Epithelial cell of esophagus (primary cell): ENCODE measurements at regions not wholly inside any gene's neighbourhood (a gene's known extent, or its start where the extent isn't known, plus 50 kb on each side); places are given as distances from the start of the nearest gene placed in this dataset.

ENCODE experiments used
- DNase-seq: peaks from one replicate; pipeline ENCODE4 v3.0.0; 2010; ENCODE audit warnings: low read depth
- H3K4me3 ChIP-seq: 2 replicates; pipeline ENCODE4 v1.5.1; 2011; ENCODE audit warnings: mild to moderate bottlenecking, low read length, control low read depth
- CTCF ChIP-seq: IDR thresholded peaks from 2 replicates; pipeline ENCODE4 v1.5.1; 2011; ENCODE audit warnings: low read depth, mild to moderate bottlenecking, low read length, control low read depth, inconsistent platforms; ENCODE audit not compliant: insufficient read depth; ENCODE audit errors: missing control alignments

DNA sequence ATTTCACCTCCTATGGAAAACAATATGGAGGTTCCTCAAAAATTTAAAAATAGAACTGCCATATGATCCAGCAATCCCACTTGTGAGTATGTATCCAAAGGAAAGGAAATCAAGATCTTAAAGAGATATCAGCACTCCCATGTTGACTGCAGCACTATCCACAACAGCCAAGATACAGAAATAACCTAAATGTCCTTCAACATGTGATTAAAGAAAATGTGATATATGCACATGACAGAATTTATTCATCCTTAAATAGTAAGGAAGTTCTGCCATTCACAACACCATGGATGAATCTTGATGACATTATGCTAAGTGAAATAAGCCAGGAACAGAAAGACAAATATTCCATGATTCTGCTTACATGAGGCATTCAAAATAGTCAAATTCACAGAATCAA, 303.6 kb upstream of the LRRN1 start:
- TF ChIP-seq CTCF: no peak
- no peak for DNase-seq
- no peak overlapping the region for H3K4me3 ChIP-seq

DNA sequence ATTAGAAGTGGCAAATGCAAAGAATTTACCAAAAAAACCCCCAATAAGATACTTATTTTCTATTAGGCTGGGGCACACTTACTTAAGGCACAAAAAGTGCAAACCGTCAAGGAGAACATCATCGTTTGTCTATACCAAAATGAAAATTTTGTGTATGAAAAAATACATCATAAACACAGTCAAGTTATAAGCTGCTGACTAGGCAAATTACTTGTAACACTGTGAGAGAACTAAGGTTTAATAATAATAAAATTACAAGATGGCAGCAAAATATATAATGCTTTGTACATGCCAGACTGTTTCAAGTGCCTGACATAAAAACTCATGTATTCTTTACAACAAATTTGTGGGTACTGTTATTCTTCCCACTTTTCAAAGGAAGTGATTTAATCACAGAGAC, 297.2 kb upstream of the CRBN start:
- no peak for DNase-seq
- no peak for TF ChIP-seq CTCF
- H3K4me3 ChIP-seq: no peak overlapping the region

DNA sequence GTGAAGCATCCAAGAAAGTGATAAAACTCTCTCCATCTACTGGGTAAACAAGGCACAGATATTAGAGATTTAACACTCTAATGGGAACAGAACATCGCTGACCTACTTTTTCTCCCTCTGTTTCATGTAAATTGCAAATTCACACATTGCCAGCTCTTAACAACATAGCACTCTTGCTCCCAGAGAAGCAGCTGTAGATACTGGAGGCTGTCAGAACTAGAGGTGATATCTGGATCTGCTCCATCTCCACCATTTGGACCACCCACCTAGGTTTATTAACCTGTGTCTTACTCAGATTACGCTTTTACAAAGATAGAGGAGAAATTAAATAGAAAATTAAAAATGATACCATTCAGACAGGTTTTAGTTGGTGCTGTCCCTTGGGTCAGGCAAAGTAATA, 289.1 kb upstream of the CRBN start:
- H3K4me3 ChIP-seq: no peak overlapping the region
- no peak for DNase-seq
- no peak for TF ChIP-seq CTCF

DNA sequence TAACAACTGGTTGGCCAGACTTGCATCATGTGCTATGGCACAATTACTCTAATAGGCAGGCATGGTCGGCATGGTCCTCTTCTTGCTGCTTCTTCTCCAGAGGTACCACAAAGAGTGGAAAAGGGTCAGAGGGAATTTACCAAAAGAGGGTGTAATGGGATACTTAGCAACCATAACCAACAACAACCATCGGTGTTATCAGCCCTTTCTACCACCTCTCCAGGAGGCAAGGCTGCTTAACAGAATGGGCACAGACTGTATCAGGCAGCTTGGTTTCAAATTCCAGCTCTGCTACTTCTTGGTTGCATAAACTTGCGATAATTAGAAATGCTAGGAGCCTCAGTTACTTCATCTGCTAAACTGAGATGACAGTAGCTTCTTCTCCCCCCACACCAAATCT, 284.6 kb upstream of the CRBN start:
- no peak for DNase-seq
- TF ChIP-seq CTCF: no peak
- no peak overlapping the region for H3K4me3 ChIP-seq

- no peak for DNase-seq
- no peak for TF ChIP-seq CTCF
- no peak overlapping the region for H3K4me3 ChIP-seq
Measured at GRCh38 chr3:3461317-3461716, 281.8 kb upstream of the CRBN start.

DNA sequence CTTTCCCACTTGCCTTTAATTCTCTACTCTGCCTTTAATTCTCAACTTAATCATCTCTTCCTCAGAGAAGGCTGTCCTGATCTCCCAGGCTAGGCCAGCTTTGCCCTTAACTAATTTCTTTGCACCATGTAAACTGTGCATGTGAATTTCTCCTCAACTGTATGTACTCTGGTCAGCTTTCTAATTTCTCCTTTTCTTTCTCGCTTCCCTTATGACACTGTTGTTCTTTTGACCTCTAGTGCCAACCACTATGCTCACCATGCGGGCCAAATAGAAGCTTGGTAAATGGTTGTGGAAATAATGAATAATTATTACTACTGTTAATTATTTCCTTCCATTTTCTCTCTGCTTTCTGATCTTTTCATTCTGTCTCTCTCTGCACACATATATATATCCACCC, 269.0 kb upstream of the CRBN start:
- no peak for TF ChIP-seq CTCF
- no peak overlapping the region for H3K4me3 ChIP-seq
- no peak for DNase-seq

- DNase-seq: peak; percentile 1
- TF ChIP-seq CTCF: no peak
- H3K4me3 ChIP-seq: no peak overlapping the region
Measured at GRCh38 chr3:3447641-3448040, 268.1 kb upstream of the CRBN start.
